Astrocyte of the spinal cord (primary cell): ENCODE measurements at regions not wholly inside any gene's neighbourhood (a gene's known extent, or its start where the extent isn't known, plus 50 kb on each side); places are given as distances from the start of the nearest gene placed in this dataset.
"Not testable (repeated sequence)": the region's sequence is repeated elsewhere in the genome, so short reads cannot be mapped to it uniquely, and the experiment has no call there.

Experiments
- DNase-seq: peaks from one replicate; pipeline ENCODE4 v3.0.0; 2011; ENCODE audit warnings: low read depth, low spot score
- H3K4me3 ChIP-seq: 2 replicates; pipeline ENCODE4 v1.5.1; 2011; ENCODE audit warnings: low read depth, mild to moderate bottlenecking, low read length, moderate library complexity
- in situ Hi-C: cut with HindIII; loops from 2 replicates; pipeline ENCODE4 v1.10.0; 2017; ENCODE audit warnings: low sequenced_read_pairs
- TF ChIP-seq, protein P1 (sequence below): IDR thresholded peaks from 2 replicates; pipeline ENCODE4 v1.5.1; 2012; ENCODE audit warnings: low read depth, mild to moderate bottlenecking, low read length, inconsistent platforms

DNA sequence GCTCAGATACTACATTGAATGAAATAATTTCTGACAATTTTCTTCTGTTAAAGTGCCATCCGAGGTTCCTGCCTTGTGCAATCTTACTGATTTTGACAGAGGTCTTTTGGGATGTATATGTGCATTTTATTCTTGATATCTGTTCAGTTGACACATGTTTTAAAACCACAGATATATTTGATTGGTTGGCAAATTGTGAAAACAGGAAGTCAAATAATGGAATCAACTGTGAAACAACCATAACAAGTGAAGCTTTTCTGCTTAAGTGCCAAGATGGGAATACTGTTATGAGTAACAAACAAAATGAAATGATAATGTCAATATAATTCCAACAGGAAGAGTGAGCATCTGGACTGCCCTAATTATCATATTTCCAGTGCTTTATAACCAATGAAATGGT lies 84.9 kb upstream of the TET2 start:
- in situ Hi-C loops = no loop called here
- peak; percentile 10 for DNase-seq
- no peak overlapping the region for H3K4me3 ChIP-seq
- TF ChIP-seq, protein P1, sequence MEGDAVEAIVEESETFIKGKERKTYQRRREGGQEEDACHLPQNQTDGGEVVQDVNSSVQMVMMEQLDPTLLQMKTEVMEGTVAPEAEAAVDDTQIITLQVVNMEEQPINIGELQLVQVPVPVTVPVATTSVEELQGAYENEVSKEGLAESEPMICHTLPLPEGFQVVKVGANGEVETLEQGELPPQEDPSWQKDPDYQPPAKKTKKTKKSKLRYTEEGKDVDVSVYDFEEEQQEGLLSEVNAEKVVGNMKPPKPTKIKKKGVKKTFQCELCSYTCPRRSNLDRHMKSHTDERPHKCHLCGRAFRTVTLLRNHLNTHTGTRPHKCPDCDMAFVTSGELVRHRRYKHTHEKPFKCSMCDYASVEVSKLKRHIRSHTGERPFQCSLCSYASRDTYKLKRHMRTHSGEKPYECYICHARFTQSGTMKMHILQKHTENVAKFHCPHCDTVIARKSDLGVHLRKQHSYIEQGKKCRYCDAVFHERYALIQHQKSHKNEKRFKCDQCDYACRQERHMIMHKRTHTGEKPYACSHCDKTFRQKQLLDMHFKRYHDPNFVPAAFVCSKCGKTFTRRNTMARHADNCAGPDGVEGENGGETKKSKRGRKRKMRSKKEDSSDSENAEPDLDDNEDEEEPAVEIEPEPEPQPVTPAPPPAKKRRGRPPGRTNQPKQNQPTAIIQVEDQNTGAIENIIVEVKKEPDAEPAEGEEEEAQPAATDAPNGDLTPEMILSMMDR = no peak

DNA sequence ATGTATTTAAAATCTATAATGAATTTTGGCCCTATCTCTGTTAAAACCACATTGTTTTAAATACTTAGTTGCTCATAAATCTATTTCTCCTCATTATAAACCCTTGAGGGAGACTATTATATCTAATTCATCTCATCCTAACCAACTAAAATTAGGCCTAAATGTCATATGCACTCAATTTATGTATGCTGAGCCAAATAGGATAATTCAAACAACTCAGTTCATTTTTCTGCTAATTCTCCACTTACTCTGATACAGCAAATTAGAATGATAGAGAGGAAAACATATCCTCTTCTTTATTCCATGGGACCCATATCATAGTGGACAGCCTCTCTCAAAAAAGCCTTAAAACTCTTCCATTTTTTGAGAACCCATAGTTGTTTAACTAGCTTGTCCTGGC lies 80.3 kb upstream of the TET2 start:
- TF ChIP-seq, protein P1 = no peak
- in situ Hi-C loops = no loop called here
- H3K4me3 ChIP-seq = no peak overlapping the region
- no peak for DNase-seq

DNA sequence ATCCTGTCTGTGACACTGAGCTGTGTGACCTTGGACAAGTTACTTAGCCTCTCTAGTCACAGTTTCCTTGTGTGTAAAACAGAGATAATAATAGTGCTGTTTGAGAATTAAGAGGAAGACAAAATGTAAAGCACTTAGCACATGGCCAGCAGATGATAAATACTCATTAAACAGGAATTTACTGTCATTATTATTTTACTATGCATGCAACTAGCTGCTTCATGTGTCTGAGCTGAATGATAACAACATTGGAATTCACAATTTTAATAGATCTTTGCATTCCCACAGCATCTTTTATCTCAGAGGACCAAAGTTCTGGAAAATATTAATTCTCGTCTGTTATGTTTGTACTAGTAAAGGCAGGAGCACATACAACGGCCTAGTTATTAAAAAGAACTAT lies 79.2 kb upstream of the TET2 start:
- no peak for DNase-seq
- in situ Hi-C loops = no loop called here
- H3K4me3 ChIP-seq = no peak overlapping the region
- TF ChIP-seq, protein P1 = no peak

DNA sequence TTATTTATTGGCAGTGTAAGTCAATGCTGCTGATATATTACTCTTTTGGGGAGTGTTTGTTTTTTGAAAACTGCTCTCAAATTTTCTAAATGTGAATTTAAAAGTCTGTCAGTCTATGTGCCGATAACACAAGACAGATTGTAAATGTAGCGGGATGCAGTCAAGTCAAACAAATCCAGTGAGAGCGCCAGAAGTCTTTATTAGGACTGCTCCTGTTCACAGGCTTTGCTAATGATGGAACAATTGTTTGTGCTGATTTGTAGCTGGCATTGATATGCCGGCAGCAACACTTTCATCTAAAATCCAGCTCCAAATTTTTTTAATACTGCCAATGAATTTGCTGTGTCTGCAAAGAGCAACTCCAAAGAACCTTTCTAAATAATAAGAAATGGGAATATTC lies 78.7 kb upstream of the TET2 start:
- TF ChIP-seq, protein P1 = no peak
- no peak for DNase-seq
- no peak overlapping the region for H3K4me3 ChIP-seq
- in situ Hi-C loops = no loop called here

DNA sequence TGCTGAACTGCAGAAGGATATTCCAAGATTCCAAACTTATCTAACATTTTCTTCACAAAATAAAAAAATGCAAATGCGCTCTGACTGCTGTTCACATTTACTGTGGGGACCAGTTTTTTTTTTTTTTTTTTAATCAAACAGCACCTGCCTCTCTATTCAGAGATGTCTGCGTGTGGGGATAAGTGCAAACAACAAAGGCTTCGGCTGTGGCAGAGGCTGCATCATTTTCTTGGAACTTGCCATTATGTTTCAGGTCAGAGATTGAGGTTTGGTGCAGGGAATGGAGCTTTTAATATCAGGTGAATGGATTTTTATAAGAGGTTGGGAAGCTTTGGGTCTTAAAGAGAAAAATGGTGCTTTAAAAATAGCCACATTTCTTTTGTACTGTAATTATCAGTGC lies 78.2 kb upstream of the TET2 start:
- DNase-seq = no peak
- in situ Hi-C loops = no loop called here
- no peak overlapping the region for H3K4me3 ChIP-seq
- TF ChIP-seq, protein P1 = no peak

DNA sequence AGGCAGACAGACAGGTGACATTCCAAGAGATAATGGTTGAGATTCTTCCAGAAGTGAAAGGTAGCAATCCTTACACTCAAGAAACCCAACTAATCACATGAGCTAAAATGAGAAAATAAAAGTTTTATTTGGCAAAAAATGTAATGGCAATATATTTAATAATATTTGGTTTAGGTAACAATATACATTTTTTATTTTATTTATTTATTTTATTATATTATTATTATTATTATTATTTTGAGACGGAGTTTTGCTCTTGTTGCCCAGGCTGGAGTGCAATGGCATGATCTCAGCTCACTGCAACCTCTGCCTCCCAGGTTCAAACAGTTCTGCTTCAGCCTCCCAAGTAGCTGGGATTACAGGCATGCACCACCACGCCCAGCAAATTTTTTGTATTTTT lies 74.6 kb upstream of the TET2 start:
- in situ Hi-C loops, DNase-seq, H3K4me3 ChIP-seq: not testable (repeated sequence)

DNA sequence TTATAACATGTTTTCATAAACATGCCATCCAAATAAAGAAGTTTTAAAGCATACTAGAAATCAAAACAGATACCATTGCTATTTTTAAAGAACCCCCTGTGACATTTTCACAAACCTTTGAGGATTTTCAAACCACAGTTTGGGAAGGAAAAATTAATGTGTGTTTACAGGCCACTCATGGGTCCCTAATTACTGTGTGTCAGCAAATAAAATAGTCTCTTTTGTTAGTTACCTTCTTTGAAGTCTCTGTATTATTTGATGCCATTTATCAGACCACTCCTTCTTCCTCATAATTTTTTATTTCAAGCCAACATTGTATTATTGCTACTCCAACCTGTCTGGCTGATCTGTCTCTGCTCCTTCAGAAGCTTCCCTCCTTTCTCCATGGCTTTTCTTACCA lies 72.6 kb upstream of the TET2 start:
- in situ Hi-C loops = no loop called here
- no peak overlapping the region for H3K4me3 ChIP-seq
- TF ChIP-seq, protein P1 = no peak
- no peak for DNase-seq
